Ishikawa (cell line): ENCODE measurements at regions not wholly inside any gene's neighbourhood (a gene's known extent, or its start where the extent isn't known, plus 50 kb on each side); places are given as distances from the start of the nearest gene placed in this dataset.

Experiments
- CREB1 ChIP-seq: IDR thresholded peaks from 2 replicates; pipeline ENCODE4 v1.6.1; 2012; ENCODE audit warnings: low read depth
- EP300 ChIP-seq: IDR thresholded peaks from 2 replicates; pipeline ENCODE4 v1.6.1; 2012; ENCODE audit warnings: borderline replicate concordance
- NFIC ChIP-seq: IDR thresholded peaks from 2 replicates; pipeline ENCODE4 v1.6.1; 2012
- YY1 ChIP-seq: IDR thresholded peaks from 2 replicates; pipeline ENCODE4 v1.6.1; 2012; ENCODE audit warnings: low read depth

GRCh38 chr18:78867131-78867530 is 112.5 kb upstream of the SALL3 start:
- TF ChIP-seq EP300, result no peak
- TF ChIP-seq NFIC, result no peak
- TF ChIP-seq YY1, result no peak
- no peak for TF ChIP-seq CREB1
